ENCODE measurements at regions not wholly inside any gene's neighbourhood (a gene's known extent, or its start where the extent isn't known, plus 50 kb on each side); places are given as distances from the start of the nearest gene placed in this dataset.
"Not testable (repeated sequence)": the region's sequence is repeated elsewhere in the genome, so short reads cannot be mapped to it uniquely, and the experiment has no call there.

GRCh38 chr7:16369855-16370254 lies 51.5 kb downstream of the CRPPA start:
- DNase-seq, result no peak
- H3K27ac ChIP-seq (ENCODE audit: low read length), result no peak overlapping the region
- H3K9me3 ChIP-seq (replicated peaks; ENCODE audit: control insufficient read depth, low read depth, low read length), result peaks cover 5% of the 10 kb centered on the region
- peaks cover 2% of the 10 kb centered on the region for H3K36me3 ChIP-seq (ENCODE audit: control insufficient read depth, insufficient read depth, low read length)
- no peaks in the 10 kb centered on the region for H3K4me1 ChIP-seq (ENCODE audit: control insufficient read depth, insufficient read depth, low read length)
- H3K4me3 ChIP-seq (ENCODE audit: low read length), result no peak overlapping the region
- H3K27me3 ChIP-seq (ENCODE audit: control insufficient read depth, insufficient read depth, low read length), result no peaks in the 10 kb centered on the region

DNA sequence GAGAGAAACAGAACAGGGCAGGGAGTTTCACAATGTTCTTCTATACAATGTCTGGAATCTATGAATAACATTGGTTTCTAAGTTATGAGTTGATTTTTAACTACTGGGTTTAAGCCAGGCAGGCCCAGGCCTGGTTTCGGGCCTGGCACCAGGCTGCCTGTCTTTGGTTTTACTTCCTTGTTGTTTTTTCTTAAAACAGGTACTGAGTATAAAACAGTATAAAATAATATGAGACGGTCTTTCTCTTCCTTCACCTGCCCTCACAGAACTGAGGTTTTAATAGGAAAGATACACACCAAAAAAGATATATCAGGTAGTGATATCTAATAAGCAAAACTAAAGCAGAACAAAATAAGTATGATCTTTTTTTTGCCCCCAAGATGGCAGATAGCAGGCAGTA lies 52.0 kb downstream of the CRPPA start:
- not testable (repeated sequence) for H3K36me3 ChIP-seq (ENCODE audit: control insufficient read depth, insufficient read depth, low read length); H3K9me3 ChIP-seq (replicated peaks; ENCODE audit: control insufficient read depth, low read depth, low read length); H3K4me3 ChIP-seq (ENCODE audit: low read length); DNase-seq; H3K4me1 ChIP-seq (ENCODE audit: control insufficient read depth, insufficient read depth, low read length); H3K27ac ChIP-seq (ENCODE audit: low read length); H3K27me3 ChIP-seq (ENCODE audit: control insufficient read depth, insufficient read depth, low read length)
- no CpG with 5 or more reads among the region's 2 CpGs for WGBS (ENCODE audit: insufficient coverage)

- Histone ChIP-seq H3K4me3 (ENCODE audit: low read length) (no peak overlapping the region), H3K27ac (ENCODE audit: low read length) (no peak overlapping the region), H3K9me3 (replicated peaks; ENCODE audit: control insufficient read depth, low read depth, low read length) (peaks cover 5% of the 10 kb centered on the region), H3K4me1 (ENCODE audit: control insufficient read depth, insufficient read depth, low read length) (no peaks in the 10 kb centered on the region), H3K27me3 (ENCODE audit: control insufficient read depth, insufficient read depth, low read length) (no peaks in the 10 kb centered on the region), H3K36me3 (ENCODE audit: control insufficient read depth, insufficient read depth, low read length) (peaks cover 2% of the 10 kb centered on the region)
- DNase-seq, result no peak
- WGBS (ENCODE audit: insufficient coverage), result no CpG with 5 or more reads among the region's 3 CpGs
These were observed 52.5 kb downstream of the CRPPA start for GRCh38 chr7:16368885-16369284.

DNA sequence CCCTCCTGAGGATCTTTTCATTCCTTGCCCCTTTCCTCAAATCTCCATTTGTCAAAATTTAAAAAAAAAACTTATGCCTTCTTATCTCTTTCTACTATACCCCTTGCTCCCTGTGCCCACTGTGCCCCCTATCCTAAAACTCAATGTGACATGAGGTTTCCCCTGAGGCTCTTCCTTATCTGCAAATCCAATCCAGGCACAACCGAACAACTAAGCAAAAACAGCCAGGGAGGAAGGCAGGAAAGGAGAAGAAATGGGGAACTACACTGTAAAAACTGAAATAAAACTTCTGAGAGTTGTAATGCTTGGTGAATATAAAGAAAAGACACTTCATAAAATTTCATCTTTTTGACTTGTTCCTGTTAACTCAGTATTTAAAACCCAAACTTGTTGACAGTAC lies 54.2 kb downstream of the CRPPA start:
- H3K4me3 ChIP-seq (ENCODE audit: low read length), result no peak overlapping the region
- peaks cover 2% of the 10 kb centered on the region for H3K36me3 ChIP-seq (ENCODE audit: control insufficient read depth, insufficient read depth, low read length)
- H3K9me3 ChIP-seq (replicated peaks; ENCODE audit: control insufficient read depth, low read depth, low read length), result peaks cover 5% of the 10 kb centered on the region
- H3K4me1 ChIP-seq (ENCODE audit: control insufficient read depth, insufficient read depth, low read length), result no peaks in the 10 kb centered on the region
- DNase-seq, result no peak
- no peaks in the 10 kb centered on the region for H3K27me3 ChIP-seq (ENCODE audit: control insufficient read depth, insufficient read depth, low read length)
- H3K27ac ChIP-seq (ENCODE audit: low read length), result no peak overlapping the region
- no CpG with 5 or more reads among the region's 1 CpG for WGBS (ENCODE audit: insufficient coverage)

DNA sequence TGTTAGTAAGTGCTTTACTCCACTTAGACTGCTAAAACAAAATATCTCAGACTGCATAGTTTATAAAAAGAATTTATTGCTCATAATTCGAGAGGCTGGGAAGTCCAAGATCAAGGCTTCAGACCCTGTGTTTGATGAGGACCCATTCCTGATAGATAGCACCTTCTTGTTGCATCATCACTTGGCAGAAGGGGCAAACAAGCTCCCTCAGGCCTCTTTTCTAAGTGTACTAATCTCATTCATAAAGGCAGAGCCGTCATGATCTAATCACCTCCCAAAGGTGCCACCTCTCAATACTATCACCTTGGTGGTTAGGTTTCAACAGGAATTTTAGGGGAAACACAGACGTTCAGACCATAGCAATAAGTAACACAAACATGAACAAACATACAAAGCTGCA lies 55.4 kb downstream of the CRPPA start:
- DNase-seq, result no peak
- peaks cover 5% of the 10 kb centered on the region for H3K9me3 ChIP-seq (replicated peaks; ENCODE audit: control insufficient read depth, low read depth, low read length)
- no peaks in the 10 kb centered on the region for H3K27me3 ChIP-seq (ENCODE audit: control insufficient read depth, insufficient read depth, low read length)
- peaks cover 2% of the 10 kb centered on the region for H3K36me3 ChIP-seq (ENCODE audit: control insufficient read depth, insufficient read depth, low read length)
- H3K27ac ChIP-seq (ENCODE audit: low read length), result no peak overlapping the region
- H3K4me3 ChIP-seq (ENCODE audit: low read length), result no peak overlapping the region
- no peaks in the 10 kb centered on the region for H3K4me1 ChIP-seq (ENCODE audit: control insufficient read depth, insufficient read depth, low read length)
- no CpG with 5 or more reads among the region's 3 CpGs for WGBS (ENCODE audit: insufficient coverage)

DNA sequence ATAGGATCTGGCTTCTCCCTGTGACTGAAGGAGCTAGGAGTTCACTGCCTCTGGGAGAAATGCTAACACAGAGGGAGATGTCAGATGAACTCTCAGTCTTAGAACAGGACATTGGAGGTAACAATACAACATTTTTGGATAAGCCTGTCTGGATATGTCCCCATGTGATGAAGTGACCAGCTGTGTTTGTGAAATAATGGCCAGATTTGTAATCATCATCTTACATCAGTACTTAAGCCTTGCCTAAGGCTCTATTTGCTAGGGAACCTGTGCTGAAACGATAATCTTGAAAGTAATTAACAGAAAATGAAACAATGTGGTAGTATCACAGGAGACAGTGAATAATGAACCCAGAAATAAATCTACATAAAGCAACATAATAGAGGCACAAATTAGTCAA lies 56.2 kb downstream of the CRPPA start:
- no CpG with 5 or more reads among the region's 1 CpG for WGBS (ENCODE audit: insufficient coverage)

DNA sequence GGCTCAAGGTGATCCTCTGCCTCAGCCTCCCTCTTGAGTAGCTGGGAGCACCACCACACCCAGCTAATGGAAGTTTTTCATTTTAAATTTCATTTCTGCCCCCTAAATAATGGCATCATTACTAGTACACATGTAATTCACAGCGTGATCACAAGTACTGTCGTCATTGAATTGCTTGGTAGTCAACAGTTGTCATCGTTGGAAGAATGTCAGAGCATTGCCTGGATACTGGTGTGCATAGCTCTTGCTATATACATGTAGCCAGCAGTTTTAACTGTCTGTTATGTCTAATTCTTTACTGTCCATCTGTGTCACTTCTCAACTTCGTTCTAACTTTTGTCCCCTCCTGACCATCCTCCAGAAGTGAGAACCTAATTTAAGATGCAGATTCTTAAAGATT lies 62.1 kb downstream of the CRPPA start:
- no peaks in the 10 kb centered on the region for H3K27me3 ChIP-seq (ENCODE audit: control insufficient read depth, insufficient read depth, low read length)
- no peaks in the 10 kb centered on the region for H3K36me3 ChIP-seq (ENCODE audit: control insufficient read depth, insufficient read depth, low read length)
- peak; percentile 79 for DNase-seq
- no CpG with 5 or more reads among the region's 4 CpGs for WGBS (ENCODE audit: insufficient coverage)
- H3K4me3 ChIP-seq (ENCODE audit: low read length), result no peak overlapping the region
- peak overlapping the region; percentile 38 for H3K27ac ChIP-seq (ENCODE audit: low read length)
- no peaks in the 10 kb centered on the region for H3K9me3 ChIP-seq (replicated peaks; ENCODE audit: control insufficient read depth, low read depth, low read length)
- peaks cover 10% of the 10 kb centered on the region for H3K4me1 ChIP-seq (ENCODE audit: control insufficient read depth, insufficient read depth, low read length)

More for the DNA sequence above, 56.2 kb downstream of the CRPPA start:
- Histone ChIP-seq H3K4me1 (ENCODE audit: control insufficient read depth, insufficient read depth, low read length) (no peaks in the 10 kb centered on the region), H3K4me3 (ENCODE audit: low read length) (no peak overlapping the region), H3K27ac (ENCODE audit: low read length) (no peak overlapping the region), H3K27me3 (ENCODE audit: control insufficient read depth, insufficient read depth, low read length) (no peaks in the 10 kb centered on the region), H3K9me3 (replicated peaks; ENCODE audit: control insufficient read depth, low read depth, low read length) (peaks cover 4% of the 10 kb centered on the region), H3K36me3 (ENCODE audit: control insufficient read depth, insufficient read depth, low read length) (peaks cover 2% of the 10 kb centered on the region)
- peak; percentile 12 for DNase-seq

DNA sequence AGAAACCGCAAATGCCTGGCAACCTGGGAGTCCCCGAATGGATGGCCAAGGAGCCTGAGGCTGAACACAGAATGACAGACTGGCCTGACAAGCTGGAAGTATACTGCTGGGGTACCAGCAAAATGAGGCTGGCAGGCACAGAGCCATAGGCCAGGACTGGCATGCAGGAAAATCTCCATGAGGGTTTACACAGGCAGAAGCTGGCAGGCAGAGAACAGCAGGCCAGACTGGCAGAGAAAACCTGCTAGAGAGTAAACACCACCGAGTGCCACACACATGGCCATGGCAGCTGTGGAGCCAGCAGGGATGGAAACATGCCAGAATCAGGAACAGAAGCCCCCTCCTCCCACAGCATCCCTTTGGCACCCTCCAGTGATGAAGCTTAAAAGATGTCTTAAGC lies 63.4 kb downstream of the CRPPA start:
- no peaks in the 10 kb centered on the region for H3K36me3 ChIP-seq (ENCODE audit: control insufficient read depth, insufficient read depth, low read length)
- H3K4me1 ChIP-seq (ENCODE audit: control insufficient read depth, insufficient read depth, low read length), result peaks cover 10% of the 10 kb centered on the region
- peak; percentile 60 for DNase-seq
- H3K4me3 ChIP-seq (ENCODE audit: low read length), result no peak overlapping the region
- H3K9me3 ChIP-seq (replicated peaks; ENCODE audit: control insufficient read depth, low read depth, low read length), result no peaks in the 10 kb centered on the region
- H3K27ac ChIP-seq (ENCODE audit: low read length), result no peak overlapping the region
- no peaks in the 10 kb centered on the region for H3K27me3 ChIP-seq (ENCODE audit: control insufficient read depth, insufficient read depth, low read length)
- 78% methylated on average over 2 of the region's 3 CpGs for WGBS (ENCODE audit: insufficient coverage)

DNA sequence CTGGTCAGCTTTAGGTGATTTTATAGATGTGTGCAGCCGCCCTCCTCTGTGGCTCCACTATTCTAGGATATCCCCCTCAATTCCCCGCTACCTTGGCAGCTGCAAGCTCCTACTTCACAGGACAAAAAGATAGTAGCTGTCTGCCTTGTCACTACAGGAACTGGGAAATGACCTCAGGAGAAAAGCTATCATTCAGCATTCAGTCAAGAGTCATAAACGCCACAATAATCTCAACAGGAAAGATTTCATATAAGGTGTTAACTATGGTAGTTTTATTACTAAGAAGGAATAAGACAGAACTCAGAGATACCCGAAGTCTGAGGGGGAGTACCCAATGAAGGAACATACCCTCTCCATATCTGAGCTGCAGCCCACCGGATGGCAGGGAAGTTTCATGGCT lies 63.9 kb downstream of the CRPPA start:
- no peak for DNase-seq
- H3K9me3 ChIP-seq (replicated peaks; ENCODE audit: control insufficient read depth, low read depth, low read length), result no peaks in the 10 kb centered on the region
- H3K27ac ChIP-seq (ENCODE audit: low read length), result no peak overlapping the region

GRCh38 chr7:16356301-16356958 lies 64.9 kb downstream of the CRPPA start:
- 20% methylated on average over 1 of the region's 2 CpGs for WGBS (ENCODE audit: insufficient coverage)
- peaks cover 10% of the 10 kb centered on the region for H3K4me1 ChIP-seq (ENCODE audit: control insufficient read depth, insufficient read depth, low read length)
- no peak overlapping the region for H3K4me3 ChIP-seq (ENCODE audit: low read length)
- no peaks in the 10 kb centered on the region for H3K9me3 ChIP-seq (replicated peaks; ENCODE audit: control insufficient read depth, low read depth, low read length)
- peak overlapping the region; percentile 78 for H3K27ac ChIP-seq (ENCODE audit: low read length)
- DNase-seq, result peak; percentile 78
- H3K36me3 ChIP-seq (ENCODE audit: control insufficient read depth, insufficient read depth, low read length), result no peaks in the 10 kb centered on the region
- H3K27me3 ChIP-seq (ENCODE audit: control insufficient read depth, insufficient read depth, low read length), result no peaks in the 10 kb centered on the region

More for the DNA sequence above, 63.9 kb downstream of the CRPPA start:
- WGBS (ENCODE audit: insufficient coverage), result no CpG with 5 or more reads among the region's 5 CpGs
- Histone ChIP-seq H3K27me3 (ENCODE audit: control insufficient read depth, insufficient read depth, low read length) (no peaks in the 10 kb centered on the region), H3K36me3 (ENCODE audit: control insufficient read depth, insufficient read depth, low read length) (no peaks in the 10 kb centered on the region), H3K4me1 (ENCODE audit: control insufficient read depth, insufficient read depth, low read length) (peaks cover 10% of the 10 kb centered on the region), H3K4me3 (ENCODE audit: low read length) (no peak overlapping the region)

DNA sequence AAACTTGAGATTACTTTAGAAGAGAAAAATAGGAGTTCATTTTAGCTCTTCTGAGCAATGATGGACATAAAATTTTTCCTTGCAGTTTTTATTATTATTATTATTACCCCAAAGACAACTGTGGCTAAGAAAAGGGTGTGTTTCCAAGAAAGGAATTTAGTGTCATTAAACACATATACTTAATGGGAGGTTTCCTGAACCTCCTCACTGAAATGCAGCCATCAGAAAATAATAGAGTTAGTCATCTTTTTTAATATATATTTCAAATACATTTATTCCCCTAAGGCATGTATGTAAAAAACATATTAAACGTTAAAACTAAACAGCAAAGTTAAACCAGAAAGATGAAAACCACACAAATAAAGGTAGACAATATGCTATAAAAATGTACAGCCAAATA lies 66.8 kb downstream of the CRPPA start:
- no peak for DNase-seq
- Histone ChIP-seq H3K4me1 (ENCODE audit: control insufficient read depth, insufficient read depth, low read length) (peaks cover 10% of the 10 kb centered on the region), H3K9me3 (replicated peaks; ENCODE audit: control insufficient read depth, low read depth, low read length) (peaks cover under 1% of the 10 kb centered on the region), H3K4me3 (ENCODE audit: low read length) (no peak overlapping the region), H3K27ac (ENCODE audit: low read length) (no peak overlapping the region), H3K27me3 (ENCODE audit: control insufficient read depth, insufficient read depth, low read length) (no peaks in the 10 kb centered on the region), H3K36me3 (ENCODE audit: control insufficient read depth, insufficient read depth, low read length) (no peaks in the 10 kb centered on the region)
- whole genome bisulfite sequencing (ENCODE audit: insufficient coverage), result no CpG with 5 or more reads among the region's 1 CpG

All from muscle of leg (tissue), 3 donors.